ENCODE measurements at regions not wholly inside any gene's neighbourhood (a gene's known extent, or its start where the extent isn't known, plus 50 kb on each side); places are given as distances from the start of the nearest gene placed in this dataset.
A peak's percentile ranks its signal among the peaks of the same experiment; 100 is the strongest.

GRCh38 chr19:30679789-30680188 is 307.6 kb downstream of the ZNF536 start:
- DNase-seq (ENCODE audit: low spot score), result peak; percentile 48

- DNase-seq (ENCODE audit: low spot score), result peak; percentile 67
Measured at GRCh38 chr19:30679153-30679702, 307.0 kb downstream of the ZNF536 start.

GRCh38 chr19:30678168-30678567 is 306.0 kb downstream of the ZNF536 start:
- peak; percentile 45 for DNase-seq (ENCODE audit: low spot score)

GRCh38 chr19:30677702-30678101 is 305.5 kb downstream of the ZNF536 start:
- DNase-seq (ENCODE audit: low spot score), result peak; percentile 17

GRCh38 chr19:30676990-30677679 is 305.0 kb downstream of the ZNF536 start:
- peak; percentile 34 for DNase-seq (ENCODE audit: low spot score)

GRCh38 chr19:30675086-30675485 is 302.9 kb downstream of the ZNF536 start:
- DNase-seq (ENCODE audit: low spot score), result no peak

- DNase-seq (ENCODE audit: low spot score), result peak; percentile 23
Measured at GRCh38 chr19:30674656-30675055, 302.5 kb downstream of the ZNF536 start.

- DNase-seq (ENCODE audit: low spot score), result peak; percentile 34
Measured at GRCh38 chr19:30673336-30673735, 301.2 kb downstream of the ZNF536 start.

GRCh38 chr19:30672926-30673325 is 300.7 kb downstream of the ZNF536 start:
- DNase-seq (ENCODE audit: low spot score), result peak; percentile 47

- DNase-seq (ENCODE audit: low spot score), result peak; percentile 54
Measured at GRCh38 chr19:30671622-30672051, 299.5 kb downstream of the ZNF536 start.

- DNase-seq (ENCODE audit: low spot score), result peak; percentile 63
Measured at GRCh38 chr19:30671367-30671619, 299.1 kb downstream of the ZNF536 start.

GRCh38 chr19:30670562-30671366 is 298.6 kb downstream of the ZNF536 start:
- peak; percentile 55 for DNase-seq (ENCODE audit: low spot score)

- peak; percentile 4 for DNase-seq (ENCODE audit: low spot score)
Measured at GRCh38 chr19:30670011-30670329, 297.8 kb downstream of the ZNF536 start.

- DNase-seq (ENCODE audit: low spot score), result peak; percentile 79
Measured at GRCh38 chr19:30669329-30670010, 297.3 kb downstream of the ZNF536 start.

GRCh38 chr19:30668521-30669155 is 296.5 kb downstream of the ZNF536 start:
- peak; percentile 57 for DNase-seq (ENCODE audit: low spot score)

- no peak for DNase-seq (ENCODE audit: low spot score)
Measured at GRCh38 chr19:30667746-30668145, 295.6 kb downstream of the ZNF536 start.

GRCh38 chr19:30667227-30667626 is 295.0 kb downstream of the ZNF536 start:
- DNase-seq (ENCODE audit: low spot score), result peak; percentile 28

- DNase-seq (ENCODE audit: low spot score), result peak; percentile 66
Measured at GRCh38 chr19:30666301-30666803, 294.2 kb downstream of the ZNF536 start.

- peak; percentile 18 for DNase-seq (ENCODE audit: low spot score)
Measured at GRCh38 chr19:30665449-30665848, 293.3 kb downstream of the ZNF536 start.

GRCh38 chr19:30663611-30664174 is 291.5 kb downstream of the ZNF536 start:
- no peak for DNase-seq (ENCODE audit: low spot score)

GRCh38 chr19:30662211-30662861 is 290.2 kb downstream of the ZNF536 start:
- peak; percentile 46 for DNase-seq (ENCODE audit: low spot score)

All from left forelimb (tissue), 1 donor.